HepG2 (cell line): ENCODE measurements at regions not wholly inside any gene's neighbourhood (a gene's known extent, or its start where the extent isn't known, plus 50 kb on each side); places are given as distances from the start of the nearest gene placed in this dataset.

ENCODE experiments used
- ATAC-seq: fragments of 200-7000 bp; cut with Tn5 transposase; 3 replicates; pipeline ENCODE4 v1.9.1; 2020; ENCODE audit warnings: mild to moderate bottlenecking, moderate library complexity
- BruUV-seq: library from RNA; stranded (reverse); fragments of 400-500 nt; replicated peaks from 2 replicates; lab custom pipeline; 2021; lab: Mats Ljungman, UMichigan
- CTCF ChIA-PET: fragments of 300-600 bp; formaldehyde crosslinking; extraction: SDS; loops from one replicate; lab custom pipeline; 2021; ENCODE audit warnings: low total read pairs, inconsistent platforms, low intra/inter-chr PET ratio; lab: Yijun Ruan, JAX
- POLR2A ChIA-PET: fragments of 350-600 bp; sonication (Branson Sonifier 250); formaldehyde crosslinking; loops from one replicate; lab custom pipeline; 2020; ENCODE audit warnings: antibody characterized with exemption, inconsistent platforms; lab: Yijun Ruan, JAX
- DNase-seq: peaks from one replicate; pipeline ENCODE4 v3.0.0-alpha.2; 2015; ENCODE audit warnings: low spot score
- FAIRE-seq: peaks from 3 replicates; lab custom pipeline; 2011; peaks lifted over from hg19 to GRCh38; lab: Jason Lieb, UNC
- H2AFZ ChIP-seq: one replicate; pipeline ENCODE4 v1.6.1; 2011; ENCODE audit warnings: low read length, inconsistent platforms
- H3K27ac ChIP-seq: fragments of 300-600 bp; 3 replicates; pipeline ENCODE4 v1.8.0; 2011; ENCODE audit warnings: mixed run types, mild to moderate bottlenecking, mixed read lengths, low read length, inconsistent platforms; ENCODE audit not compliant: insufficient read depth; ENCODE audit errors: extremely low read length
- H3K27me3 ChIP-seq, 2 experiments: fragments of 200-600 bp in 1 of 2; 2 replicates in 1 of 2; 3 replicates in 1 of 2; pipeline versions ENCODE4 v1.6.0 to v1.8.0; 2011; ENCODE audit warnings: low read length in 2 of 2, mild to moderate bottlenecking in 2 of 2, moderate library complexity in 2 of 2, inconsistent platforms in 1 of 2; ENCODE audit not compliant: insufficient read depth in 2 of 2, control insufficient read depth in 1 of 2
- H3K36me3 ChIP-seq, 2 experiments: fragments of 200-600 bp in 1 of 2; replicated peaks in 1 of 2; 2 replicates in 1 of 2; 3 replicates in 1 of 2; pipeline versions ENCODE4 v1.5.1 to v1.8.0; 2011; ENCODE audit warnings: low read length in 2 of 2, inconsistent platforms in 1 of 2; ENCODE audit not compliant: insufficient read depth in 2 of 2, control insufficient read depth in 1 of 2
- H3K4me1 ChIP-seq: 2 replicates; pipeline ENCODE4 v1.5.1; 2012; ENCODE audit warnings: low read length, inconsistent platforms; ENCODE audit not compliant: insufficient read depth
- H3K4me2 ChIP-seq: 2 replicates; pipeline ENCODE4 v1.6.0; 2011; ENCODE audit warnings: low read depth, low read length, inconsistent platforms
- H3K4me3 ChIP-seq, 3 experiments: fragments of 200-600 bp in 1 of 3; sonication (generic), shearing (Covaris generic) in 1 of 3; replicated peaks in 1 of 3; 2 replicates each; pipeline ENCODE4 v1.5.1; 2011 to 2016; ENCODE audit warnings: low read length in 3 of 3, inconsistent platforms in 2 of 3, low read depth in 2 of 3, mild to moderate bottlenecking in 2 of 3, control low read depth in 1 of 3, mixed read lengths in 1 of 3; ENCODE audit not compliant: insufficient read depth in 1 of 3
- H3K79me2 ChIP-seq: one replicate; pipeline ENCODE4 v1.6.1; 2011; ENCODE audit warnings: low read length, inconsistent platforms; ENCODE audit not compliant: insufficient read depth
- H3K9ac ChIP-seq: 2 replicates; pipeline ENCODE4 v1.6.0; 2011; ENCODE audit warnings: mild to moderate bottlenecking, low read depth, low read length, inconsistent platforms; ENCODE audit not compliant: insufficient read depth
- H3K9me3 ChIP-seq: 2 replicates; pipeline ENCODE4 v1.5.1; 2012; ENCODE audit warnings: mild to moderate bottlenecking, low read length
- H4K20me1 ChIP-seq: 2 replicates; pipeline ENCODE4 v1.6.0; 2011; ENCODE audit warnings: inconsistent platforms, mild to moderate bottlenecking, low read length, moderate library complexity; ENCODE audit not compliant: insufficient read depth
- BCL3 ChIP-seq: sonication (generic); formaldehyde crosslinking; IDR thresholded peaks from 2 replicates; pipeline ENCODE4 v1.5.1; 2020; ENCODE audit warnings: mild to moderate bottlenecking, missing genetic modification reagents, moderate library complexity
- GMEB2 ChIP-seq: IDR thresholded peaks from 2 replicates; pipeline ENCODE4 v1.6.1; 2016; ENCODE audit warnings: missing biosample characterization, missing genetic modification reagents, low read depth
- HDAC6 ChIP-seq: fragments of 200-600 bp; sonication (generic); IDR thresholded peaks from 2 replicates; pipeline ENCODE4 v1.7.0; 2017; ENCODE audit warnings: mild to moderate bottlenecking, antibody characterized with exemption, low read length, low read depth
- MEIS2 ChIP-seq: sonication (generic); formaldehyde crosslinking; IDR thresholded peaks from 2 replicates; pipeline ENCODE4 v1.9.0; 2021; ENCODE audit warnings: mild to moderate bottlenecking, missing genetic modification reagents
- NAIF1 ChIP-seq: sonication (generic); formaldehyde crosslinking; IDR thresholded peaks from 2 replicates; pipeline ENCODE4 v1.5.0; 2020; ENCODE audit warnings: mild to moderate bottlenecking, missing genetic modification reagents, borderline replicate concordance
- RXRA ChIP-seq: sonication (generic); formaldehyde crosslinking; IDR thresholded peaks from 2 replicates; pipeline ENCODE4 v1.5.1; 2020; ENCODE audit warnings: missing genetic modification reagents
- SIN3B ChIP-seq: fragments of 150-350 bp; IDR thresholded peaks from 2 replicates; pipeline ENCODE4 v1.6.1; 2014; ENCODE audit warnings: low read length
- SKIL ChIP-seq: sonication (generic); formaldehyde crosslinking; IDR thresholded peaks from 2 replicates; pipeline ENCODE4 v1.8.0; 2022; ENCODE audit warnings: missing genetic modification reagents, mild to moderate bottlenecking, moderate library complexity, borderline replicate concordance
- ZFY ChIP-seq: sonication (generic); formaldehyde crosslinking; IDR thresholded peaks from 2 replicates; pipeline ENCODE4 v1.4.0; 2020; ENCODE audit warnings: missing genetic modification reagents
- ZNF143 ChIP-seq: sonication (generic); formaldehyde crosslinking; IDR thresholded peaks from 2 replicates; pipeline ENCODE4 v1.4.0; 2020; ENCODE audit warnings: missing genetic modification reagents
- ZNF329 ChIP-seq: sonication (generic); formaldehyde crosslinking; IDR thresholded peaks from 2 replicates; pipeline ENCODE4 v1.9.0; 2021; ENCODE audit warnings: low read depth, mild to moderate bottlenecking, missing genetic modification reagents
- WGBS: methylation state at CpG from one replicate; pipeline ENCODE4 v1.1.6; 2017; ENCODE audit warnings: low lambda C conversion rate; 5-methylcytosine and 5-hydroxymethylcytosine counted together
- in situ Hi-C: cut with HindIII; loops from 2 replicates; pipeline ENCODE4 v1.10.0; 2017; ENCODE audit warnings: low pct_unique_long_range_greater_than_20kb; ENCODE audit not compliant: extremely low pct_ligation_motif_present
- intact Hi-C: fragments of 100-400 bp; cut with micrococcal nuclease; formaldehyde crosslinking; loops from one replicate; pipeline ENCODE4 v1.10.0; 2022; ENCODE audit not compliant: unreplicated experiment
- TF ChIP-seq, protein P1 (sequence below): sonication (generic); formaldehyde crosslinking; IDR thresholded peaks from 2 replicates; pipeline ENCODE4 v1.5.0; 2020; ENCODE audit warnings: mild to moderate bottlenecking, missing genetic modification reagents
- TF ChIP-seq, protein P2 (sequence below): IDR thresholded peaks from 2 replicates; pipeline ENCODE4 v1.6.1; 2016; ENCODE audit warnings: low read depth, borderline replicate concordance
- TF ChIP-seq, protein P3 (sequence below): sonication (generic); formaldehyde crosslinking; IDR thresholded peaks from 2 replicates; pipeline ENCODE4 v1.4.0; 2020; ENCODE audit warnings: missing genetic modification reagents

DNA sequence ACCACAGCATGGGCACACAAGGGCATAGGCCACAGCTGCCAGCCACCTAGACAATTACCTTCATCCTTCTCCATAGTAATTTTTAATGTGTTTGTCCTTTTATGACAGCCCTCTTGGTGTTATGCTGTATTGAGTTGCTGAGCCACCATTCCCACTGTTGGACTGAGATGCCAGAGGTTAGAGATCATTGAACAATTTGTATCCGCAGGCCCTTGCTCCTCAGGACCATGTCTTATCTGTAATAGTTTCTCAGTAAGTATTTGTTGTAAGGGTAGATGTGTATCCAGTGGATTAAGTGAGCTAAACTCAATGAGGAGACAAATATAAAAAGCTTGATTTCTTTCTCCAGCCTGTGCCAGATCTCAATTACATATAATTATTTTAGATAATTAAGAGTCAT is 832.8 kb upstream of the ID2 start:
- H3K4me2 ChIP-seq, result no peak overlapping the region
- no TSS peak for BruUV-seq
- no peak overlapping the region for H2AFZ ChIP-seq
- in situ Hi-C loops, result no loop called here
- CTCF ChIA-PET, result no interaction called here
- H3K27ac ChIP-seq, result no peak overlapping the region
- POLR2A ChIA-PET, result no interaction called here
- H3K9ac ChIP-seq, result no peak overlapping the region
- no peaks in the 10 kb centered on the region for H4K20me1 ChIP-seq
- 69% methylated on average over 1 of the region's 1 CpG for WGBS
- FAIRE-seq (no peak), ATAC-seq (no peak), DNase-seq (no peak)
- H3K4me3 ChIP-seq, result no peak overlapping the region
- no peaks in the 10 kb centered on the region; a peak in 1 of 5 replicates for H3K27me3 ChIP-seq
- H3K4me1 ChIP-seq, result peaks cover 16% of the 10 kb centered on the region; the same call in 1 of the 2 replicates
- no peaks in the 10 kb centered on the region for H3K9me3 ChIP-seq
- H3K36me3 ChIP-seq, result no peaks in the 10 kb centered on the region
- intact Hi-C loops, result no loop called here
- no peaks in the 10 kb centered on the region for H3K79me2 ChIP-seq
- TF ChIP-seq ZNF329 (CRISPR knock-in tag) (no peak), BCL3 (CRISPR knock-in tag) (no peak), SKIL (no peak), GMEB2 (CRISPR knock-in tag) (no peak), HDAC6 (no peak), ZNF143 (no peak), RXRA (CRISPR knock-in tag) (no peak), SIN3B (no peak), ZFY (CRISPR knock-in tag) (no peak), MEIS2 (CRISPR knock-in tag) (no peak), NAIF1 (CRISPR knock-in tag) (no peak)
- TF ChIP-seq, protein P1, sequence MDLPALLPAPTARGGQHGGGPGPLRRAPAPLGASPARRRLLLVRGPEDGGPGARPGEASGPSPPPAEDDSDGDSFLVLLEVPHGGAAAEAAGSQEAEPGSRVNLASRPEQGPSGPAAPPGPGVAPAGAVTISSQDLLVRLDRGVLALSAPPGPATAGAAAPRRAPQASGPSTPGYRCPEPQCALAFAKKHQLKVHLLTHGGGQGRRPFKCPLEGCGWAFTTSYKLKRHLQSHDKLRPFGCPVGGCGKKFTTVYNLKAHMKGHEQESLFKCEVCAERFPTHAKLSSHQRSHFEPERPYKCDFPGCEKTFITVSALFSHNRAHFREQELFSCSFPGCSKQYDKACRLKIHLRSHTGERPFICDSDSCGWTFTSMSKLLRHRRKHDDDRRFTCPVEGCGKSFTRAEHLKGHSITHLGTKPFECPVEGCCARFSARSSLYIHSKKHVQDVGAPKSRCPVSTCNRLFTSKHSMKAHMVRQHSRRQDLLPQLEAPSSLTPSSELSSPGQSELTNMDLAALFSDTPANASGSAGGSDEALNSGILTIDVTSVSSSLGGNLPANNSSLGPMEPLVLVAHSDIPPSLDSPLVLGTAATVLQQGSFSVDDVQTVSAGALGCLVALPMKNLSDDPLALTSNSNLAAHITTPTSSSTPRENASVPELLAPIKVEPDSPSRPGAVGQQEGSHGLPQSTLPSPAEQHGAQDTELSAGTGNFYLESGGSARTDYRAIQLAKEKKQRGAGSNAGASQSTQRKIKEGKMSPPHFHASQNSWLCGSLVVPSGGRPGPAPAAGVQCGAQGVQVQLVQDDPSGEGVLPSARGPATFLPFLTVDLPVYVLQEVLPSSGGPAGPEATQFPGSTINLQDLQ (CRISPR knock-in tag), result no peak
- TF ChIP-seq, protein P2, sequence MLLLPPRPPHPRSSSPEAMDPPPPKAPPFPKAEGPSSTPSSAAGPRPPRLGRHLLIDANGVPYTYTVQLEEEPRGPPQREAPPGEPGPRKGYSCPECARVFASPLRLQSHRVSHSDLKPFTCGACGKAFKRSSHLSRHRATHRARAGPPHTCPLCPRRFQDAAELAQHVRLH, result no peak
- TF ChIP-seq, protein P3, sequence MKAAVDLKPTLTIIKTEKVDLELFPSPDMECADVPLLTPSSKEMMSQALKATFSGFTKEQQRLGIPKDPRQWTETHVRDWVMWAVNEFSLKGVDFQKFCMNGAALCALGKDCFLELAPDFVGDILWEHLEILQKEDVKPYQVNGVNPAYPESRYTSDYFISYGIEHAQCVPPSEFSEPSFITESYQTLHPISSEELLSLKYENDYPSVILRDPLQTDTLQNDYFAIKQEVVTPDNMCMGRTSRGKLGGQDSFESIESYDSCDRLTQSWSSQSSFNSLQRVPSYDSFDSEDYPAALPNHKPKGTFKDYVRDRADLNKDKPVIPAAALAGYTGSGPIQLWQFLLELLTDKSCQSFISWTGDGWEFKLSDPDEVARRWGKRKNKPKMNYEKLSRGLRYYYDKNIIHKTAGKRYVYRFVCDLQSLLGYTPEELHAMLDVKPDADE (CRISPR knock-in tag), result no peak
